AG10803 (cell line): ENCODE measurements at regions not wholly inside any gene's neighbourhood (a gene's known extent, or its start where the extent isn't known, plus 50 kb on each side); places are given as distances from the start of the nearest gene placed in this dataset.

ENCODE experiments used
- DNase-seq: peaks from one replicate; pipeline ENCODE4 v3.0.0; 2010; ENCODE audit warnings: low read depth
- H3K4me3 ChIP-seq: 2 replicates; pipeline ENCODE4 v1.5.1; 2011; ENCODE audit warnings: mild to moderate bottlenecking, low read length, control low read depth
- TF ChIP-seq, protein P1 (sequence below): conservative IDR thresholded peaks from 2 replicates; pipeline ENCODE4 v1.5.1; 2011; ENCODE audit warnings: mild to moderate bottlenecking, low read length, control low read depth, inconsistent platforms

DNA sequence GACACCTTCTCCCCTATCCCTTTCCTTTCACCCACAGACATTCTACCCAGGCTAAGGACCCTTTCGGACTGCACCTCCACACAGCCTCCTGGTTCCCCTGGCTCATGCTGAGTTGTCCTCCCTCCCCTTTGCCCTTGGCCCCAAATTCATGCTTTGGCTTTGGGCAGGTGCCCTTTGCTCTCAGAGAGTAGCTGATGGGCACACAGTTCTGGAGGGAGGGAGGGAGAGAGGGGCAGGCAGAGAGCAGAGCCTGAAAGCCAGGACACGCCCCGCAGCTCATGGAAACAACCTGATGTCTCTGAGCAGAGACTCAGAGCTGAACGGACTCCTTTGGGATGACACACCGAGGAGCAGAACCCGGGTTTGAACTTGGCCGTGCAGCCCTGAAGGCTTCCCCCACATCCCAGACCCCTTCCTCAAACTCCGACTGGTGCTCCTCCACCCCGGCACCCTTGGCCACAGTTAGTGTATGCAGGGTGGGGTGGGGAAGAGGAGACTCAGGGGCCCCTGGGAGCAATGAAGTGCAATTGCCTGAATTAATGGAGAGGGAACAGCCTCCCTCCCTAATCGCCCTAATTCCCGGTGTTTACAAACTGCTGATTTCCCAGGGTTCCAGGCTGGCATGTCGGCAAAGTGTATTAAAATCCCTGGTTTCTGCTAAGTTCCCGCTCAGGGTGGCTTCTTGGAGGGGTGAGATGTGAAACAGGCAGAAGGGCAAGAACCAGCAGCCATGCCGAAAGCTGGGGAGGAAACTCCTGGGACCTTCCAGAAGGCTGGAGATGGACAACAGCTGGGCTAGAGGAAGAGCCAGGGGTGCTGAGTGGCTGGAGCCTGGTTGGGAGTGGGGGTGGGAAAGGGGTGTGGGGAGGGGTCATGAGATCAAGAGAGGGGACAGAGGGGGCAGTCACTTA, 71.2 kb upstream of the SHISAL1 start:
- TF ChIP-seq, protein P1, sequence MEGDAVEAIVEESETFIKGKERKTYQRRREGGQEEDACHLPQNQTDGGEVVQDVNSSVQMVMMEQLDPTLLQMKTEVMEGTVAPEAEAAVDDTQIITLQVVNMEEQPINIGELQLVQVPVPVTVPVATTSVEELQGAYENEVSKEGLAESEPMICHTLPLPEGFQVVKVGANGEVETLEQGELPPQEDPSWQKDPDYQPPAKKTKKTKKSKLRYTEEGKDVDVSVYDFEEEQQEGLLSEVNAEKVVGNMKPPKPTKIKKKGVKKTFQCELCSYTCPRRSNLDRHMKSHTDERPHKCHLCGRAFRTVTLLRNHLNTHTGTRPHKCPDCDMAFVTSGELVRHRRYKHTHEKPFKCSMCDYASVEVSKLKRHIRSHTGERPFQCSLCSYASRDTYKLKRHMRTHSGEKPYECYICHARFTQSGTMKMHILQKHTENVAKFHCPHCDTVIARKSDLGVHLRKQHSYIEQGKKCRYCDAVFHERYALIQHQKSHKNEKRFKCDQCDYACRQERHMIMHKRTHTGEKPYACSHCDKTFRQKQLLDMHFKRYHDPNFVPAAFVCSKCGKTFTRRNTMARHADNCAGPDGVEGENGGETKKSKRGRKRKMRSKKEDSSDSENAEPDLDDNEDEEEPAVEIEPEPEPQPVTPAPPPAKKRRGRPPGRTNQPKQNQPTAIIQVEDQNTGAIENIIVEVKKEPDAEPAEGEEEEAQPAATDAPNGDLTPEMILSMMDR = no peak
- no peak overlapping the region for H3K4me3 ChIP-seq
- no peak for DNase-seq

DNA sequence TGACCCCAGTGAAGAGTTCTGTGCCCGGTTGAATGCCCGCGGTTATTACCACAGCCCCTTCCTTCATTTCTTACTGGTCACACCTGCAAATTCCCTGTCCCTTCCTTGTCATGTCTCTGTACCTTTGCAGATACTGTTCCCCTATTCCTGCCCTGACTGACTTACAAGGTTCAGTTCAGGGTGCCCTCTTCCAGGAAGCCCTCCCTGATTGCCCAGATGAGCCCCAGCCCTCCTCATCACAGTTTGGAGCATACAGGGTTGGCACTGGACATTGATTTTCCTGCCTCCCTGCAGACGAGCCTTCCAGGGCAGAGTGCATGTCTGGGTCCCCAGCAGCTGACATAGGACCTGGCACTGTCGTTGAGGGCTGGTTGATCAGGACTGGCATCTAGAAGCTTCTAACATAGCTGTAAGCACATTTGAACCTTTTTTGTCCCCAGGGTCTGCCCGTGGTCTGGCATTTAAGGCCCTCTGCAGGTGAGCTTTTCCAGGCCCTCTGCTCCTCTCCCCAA, 70.4 kb upstream of the SHISAL1 start:
- H3K4me3 ChIP-seq = no peak overlapping the region
- TF ChIP-seq, protein P1 = no peak

DNA sequence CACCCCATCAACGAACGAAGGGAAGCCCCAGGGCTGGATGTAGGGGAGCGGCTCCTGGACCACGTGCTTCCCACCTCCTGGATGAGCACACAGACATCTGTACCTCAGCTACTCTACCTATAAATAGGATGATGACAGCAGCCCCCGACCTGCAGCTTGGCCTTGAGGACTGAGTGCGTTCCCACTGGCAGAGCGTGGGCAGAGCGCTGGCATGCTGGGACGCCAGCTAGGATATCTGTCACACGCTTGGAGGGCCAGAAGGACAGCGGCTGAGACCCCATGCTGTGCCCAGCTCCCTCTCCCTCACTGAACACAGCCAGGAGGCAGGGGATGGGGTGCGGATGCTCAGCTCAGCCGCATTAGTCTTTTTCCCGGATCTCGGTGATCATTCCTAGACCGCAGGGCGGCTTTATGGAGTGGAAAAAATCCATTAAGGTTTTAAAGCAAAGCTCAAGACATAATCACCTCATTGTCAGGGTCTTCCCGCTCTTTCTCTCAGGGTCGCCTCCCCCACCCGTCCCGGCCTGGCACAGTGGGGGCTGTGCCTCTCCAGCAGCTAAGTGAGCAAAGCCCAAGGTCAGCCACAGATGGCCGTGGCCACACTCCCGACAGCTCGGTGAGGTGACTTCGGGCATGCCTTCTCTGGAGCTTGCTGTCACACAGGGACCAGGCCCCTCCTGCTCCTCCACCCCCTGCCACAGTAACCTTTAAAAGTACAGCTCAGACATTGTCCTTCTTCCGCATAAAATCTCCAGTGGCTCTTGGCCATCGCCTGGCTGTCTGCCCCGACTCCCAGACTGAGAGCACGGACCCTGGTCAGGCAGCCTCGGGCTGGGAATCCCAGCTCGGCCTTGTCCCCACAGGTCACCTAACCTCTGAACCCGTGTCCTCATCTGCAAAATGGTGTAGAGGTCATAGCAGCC, 69.6 kb upstream of the SHISAL1 start:
- H3K4me3 ChIP-seq = no peak overlapping the region

More for the DNA sequence above, 70.4 kb upstream of the SHISAL1 start:
- no peak for DNase-seq

DNA sequence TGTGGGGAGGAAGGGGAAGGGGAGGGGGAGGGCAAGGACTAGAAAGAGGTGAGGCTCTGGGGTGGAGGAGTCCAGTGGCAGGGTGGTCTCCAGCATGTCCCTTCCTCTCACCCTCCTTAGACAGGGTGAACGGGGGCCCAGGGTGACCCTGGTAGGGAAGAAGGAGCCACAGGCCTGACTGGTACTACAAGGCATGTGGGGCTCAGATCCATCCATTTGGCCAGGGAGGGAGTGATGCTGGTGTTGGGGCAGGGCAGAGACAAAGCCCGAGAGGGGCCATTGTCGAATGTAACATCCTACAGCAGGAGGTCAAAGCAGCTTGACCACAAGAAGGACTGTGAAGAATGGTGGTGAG, 69.0 kb upstream of the SHISAL1 start:
- DNase-seq = no peak
- H3K4me3 ChIP-seq = no peak overlapping the region
- TF ChIP-seq, protein P1 = no peak

More for the DNA sequence above, 69.6 kb upstream of the SHISAL1 start:
- TF ChIP-seq, protein P1 = no peak
- no peak for DNase-seq

DNA sequence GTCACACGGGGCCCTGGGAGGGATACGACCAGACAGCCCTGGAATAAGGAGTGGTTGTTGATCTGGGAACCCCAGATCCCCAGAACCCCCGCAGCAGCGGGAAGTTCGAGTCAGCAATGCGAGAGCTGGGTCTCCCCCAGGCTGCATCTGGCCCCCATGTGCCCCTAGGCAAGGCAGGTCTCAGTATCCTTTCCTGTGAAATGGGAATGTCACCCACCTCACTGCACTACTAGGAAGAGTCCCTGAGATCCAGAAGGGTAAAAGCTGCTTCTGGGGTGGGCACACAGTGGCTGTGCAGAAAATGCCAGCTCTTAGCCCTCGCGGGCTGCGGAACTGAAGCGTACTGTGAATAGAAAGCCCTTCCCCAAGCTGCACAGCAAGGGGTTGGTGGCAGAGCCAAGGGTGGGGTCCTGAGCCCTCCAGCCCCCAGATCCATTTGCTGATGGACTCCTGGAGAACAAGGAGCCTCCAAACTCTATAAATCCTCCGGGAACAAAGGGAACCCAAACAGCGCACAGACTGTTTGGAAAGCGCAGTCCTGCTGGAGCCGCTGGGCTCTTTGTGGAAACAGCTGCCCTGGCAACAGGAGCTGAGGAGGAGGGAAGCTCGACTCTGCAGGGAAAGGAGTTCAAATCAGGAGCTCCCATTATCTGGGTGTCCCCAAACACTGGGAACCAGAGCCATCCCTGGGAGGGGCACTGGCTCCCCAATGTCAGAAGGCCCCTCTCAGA, 68.2 kb upstream of the SHISAL1 start:
- no peak overlapping the region for H3K4me3 ChIP-seq
- DNase-seq = no peak
- TF ChIP-seq, protein P1 = no peak

DNA sequence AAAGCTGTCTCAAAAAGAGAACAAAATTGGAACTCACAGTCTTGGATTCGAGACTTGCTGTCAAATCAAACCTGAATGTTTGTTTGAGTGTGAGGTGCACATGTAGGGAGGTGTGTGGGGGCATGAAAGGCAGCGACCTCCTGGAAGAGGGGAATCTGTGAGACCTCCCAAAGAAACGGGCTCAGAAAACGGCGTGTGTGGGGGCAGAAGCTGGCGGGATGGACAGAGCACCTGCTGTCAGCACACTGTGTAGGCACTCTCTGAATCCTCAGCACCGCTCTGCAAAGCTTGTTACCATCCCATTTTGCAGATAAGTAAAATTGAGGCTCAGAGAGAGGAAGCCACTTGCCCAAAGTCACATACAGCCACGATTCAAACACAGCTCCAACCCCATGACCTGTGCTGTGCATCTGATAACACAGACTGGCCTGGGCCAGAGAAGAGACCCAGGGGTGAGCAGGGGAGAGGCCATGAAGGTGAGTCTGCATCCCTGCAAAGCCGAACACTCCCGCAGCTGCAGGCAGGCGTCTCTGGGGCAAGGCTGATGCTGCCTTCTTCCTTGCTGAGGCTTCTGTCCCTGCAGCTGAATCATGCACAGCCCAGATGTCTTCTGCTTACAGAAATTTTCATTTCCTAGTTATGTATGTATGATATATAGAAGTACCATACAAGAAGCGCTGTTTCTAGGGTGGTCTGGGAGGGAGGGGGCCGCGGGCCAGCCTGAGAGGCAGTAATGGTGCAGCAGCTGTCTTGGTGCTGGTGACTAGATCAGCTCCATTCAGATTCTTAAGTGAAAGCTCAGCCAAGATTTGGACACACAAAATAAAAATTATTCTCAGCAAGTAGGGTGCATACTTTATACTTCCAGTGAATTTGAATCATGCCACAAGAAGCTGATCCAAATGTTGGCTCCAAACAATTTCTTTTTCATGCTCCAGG, 67.3 kb upstream of the SHISAL1 start:
- no peak overlapping the region for H3K4me3 ChIP-seq
- DNase-seq = no peak
- TF ChIP-seq, protein P1 = no peak
